GM23338 (cell line): ENCODE measurements at regions not wholly inside any gene's neighbourhood (a gene's known extent, or its start where the extent isn't known, plus 50 kb on each side); places are given as distances from the start of the nearest gene placed in this dataset.
"Not testable (repeated sequence)": the region's sequence is repeated elsewhere in the genome, so short reads cannot be mapped to it uniquely, and the experiment has no call there.

Experiments
- CREB1 ChIP-seq: fragments of 250-450 bp; sonication (Bioruptor Pico); IDR thresholded peaks from 2 replicates; pipeline ENCODE4 v1.5.0; 2020; ENCODE audit warnings: low read depth, mild to moderate bottlenecking, moderate library complexity
- EZH2 ChIP-seq: fragments of 200-600 bp; sonication (generic); IDR thresholded peaks from one replicate; pipeline ENCODE4 v1.8.0; 2017; ENCODE audit warnings: antibody characterized with exemption, mild to moderate bottlenecking, low read depth; ENCODE audit not compliant: unreplicated experiment
- EZH2phosphoT487 ChIP-seq: fragments of 200-600 bp; sonication (generic); IDR thresholded peaks from one replicate; pipeline ENCODE4 v1.8.1; 2018; ENCODE audit warnings: antibody characterized with exemption; ENCODE audit not compliant: unreplicated experiment
- JUNB ChIP-seq: IDR thresholded peaks from one replicate; pipeline ENCODE4 v1.6.1; 2016; ENCODE audit warnings: antibody characterized with exemption; ENCODE audit not compliant: unreplicated experiment
- POLR2AphosphoS5 ChIP-seq: IDR thresholded peaks from 2 replicates; pipeline ENCODE4 v1.6.1; 2016; ENCODE audit warnings: antibody characterized with exemption, low read depth
- REST ChIP-seq: IDR thresholded peaks from one replicate; pipeline ENCODE4 v1.6.1; 2018; ENCODE audit warnings: antibody characterized with exemption; ENCODE audit not compliant: unreplicated experiment
- STAT1 ChIP-seq: IDR thresholded peaks from one replicate; pipeline ENCODE4 v1.6.1; 2016; ENCODE audit warnings: antibody characterized with exemption; ENCODE audit not compliant: unreplicated experiment
- ZNF462 ChIP-seq: fragments of 250-450 bp; sonication (Bioruptor Pico); IDR thresholded peaks from 2 replicates; pipeline ENCODE4 v1.5.0; 2020; ENCODE audit warnings: mild to moderate bottlenecking, moderate library complexity
- TF ChIP-seq, protein P1 (sequence below), 2 experiments: fragments of 200-600 bp in 1 of 2; sonication (generic) in 1 of 2; conservative IDR thresholded peaks; 2 replicates each; pipeline versions ENCODE4 v1.5.1 to v1.6.1; 2016 to 2017; ENCODE audit warnings: antibody characterized with exemption in 2 of 2, low read depth in 2 of 2, mild to moderate bottlenecking in 2 of 2, moderate library complexity in 1 of 2
- TF ChIP-seq, protein P2 (sequence below): IDR thresholded peaks from 2 replicates; pipeline ENCODE4 v1.6.1; 2016; ENCODE audit warnings: antibody characterized with exemption

- TF ChIP-seq, protein P1, sequence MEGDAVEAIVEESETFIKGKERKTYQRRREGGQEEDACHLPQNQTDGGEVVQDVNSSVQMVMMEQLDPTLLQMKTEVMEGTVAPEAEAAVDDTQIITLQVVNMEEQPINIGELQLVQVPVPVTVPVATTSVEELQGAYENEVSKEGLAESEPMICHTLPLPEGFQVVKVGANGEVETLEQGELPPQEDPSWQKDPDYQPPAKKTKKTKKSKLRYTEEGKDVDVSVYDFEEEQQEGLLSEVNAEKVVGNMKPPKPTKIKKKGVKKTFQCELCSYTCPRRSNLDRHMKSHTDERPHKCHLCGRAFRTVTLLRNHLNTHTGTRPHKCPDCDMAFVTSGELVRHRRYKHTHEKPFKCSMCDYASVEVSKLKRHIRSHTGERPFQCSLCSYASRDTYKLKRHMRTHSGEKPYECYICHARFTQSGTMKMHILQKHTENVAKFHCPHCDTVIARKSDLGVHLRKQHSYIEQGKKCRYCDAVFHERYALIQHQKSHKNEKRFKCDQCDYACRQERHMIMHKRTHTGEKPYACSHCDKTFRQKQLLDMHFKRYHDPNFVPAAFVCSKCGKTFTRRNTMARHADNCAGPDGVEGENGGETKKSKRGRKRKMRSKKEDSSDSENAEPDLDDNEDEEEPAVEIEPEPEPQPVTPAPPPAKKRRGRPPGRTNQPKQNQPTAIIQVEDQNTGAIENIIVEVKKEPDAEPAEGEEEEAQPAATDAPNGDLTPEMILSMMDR (conservative IDR thresholded peaks at IDR 0.05; ENCODE audit: low read depth in 2 of 2): not testable (repeated sequence)
- TF ChIP-seq POLR2AphosphoS5; EZH2phosphoT487; CREB1 (CRISPR knock-in tag); EZH2; REST; ZNF462 (CRISPR knock-in tag); JUNB; STAT1: not testable (repeated sequence)
- TF ChIP-seq, protein P2, sequence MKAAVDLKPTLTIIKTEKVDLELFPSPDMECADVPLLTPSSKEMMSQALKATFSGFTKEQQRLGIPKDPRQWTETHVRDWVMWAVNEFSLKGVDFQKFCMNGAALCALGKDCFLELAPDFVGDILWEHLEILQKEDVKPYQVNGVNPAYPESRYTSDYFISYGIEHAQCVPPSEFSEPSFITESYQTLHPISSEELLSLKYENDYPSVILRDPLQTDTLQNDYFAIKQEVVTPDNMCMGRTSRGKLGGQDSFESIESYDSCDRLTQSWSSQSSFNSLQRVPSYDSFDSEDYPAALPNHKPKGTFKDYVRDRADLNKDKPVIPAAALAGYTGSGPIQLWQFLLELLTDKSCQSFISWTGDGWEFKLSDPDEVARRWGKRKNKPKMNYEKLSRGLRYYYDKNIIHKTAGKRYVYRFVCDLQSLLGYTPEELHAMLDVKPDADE: not testable (repeated sequence)
Measured at GRCh38 chr19:56980326-56980725, 139.5 kb upstream of the USP29 start.
